ENCODE measurements at regions not wholly inside any gene's neighbourhood (a gene's known extent, or its start where the extent isn't known, plus 50 kb on each side); places are given as distances from the start of the nearest gene placed in this dataset.

- Histone ChIP-seq H3K9me3 (ENCODE audit: control insufficient read depth, low read length) (no peaks in the 10 kb centered on the region), H3K27me3 (ENCODE audit: control insufficient read depth, insufficient read depth, low read length, poor library complexity, severe bottlenecking) (no peaks in the 10 kb centered on the region), H3K27ac (ENCODE audit: low read depth, low read length) (no peak overlapping the region), H3K36me3 (ENCODE audit: control insufficient read depth, insufficient read depth, low read length) (no peaks in the 10 kb centered on the region), H3K9ac (ENCODE audit: extremely low read depth, low read length, poor library complexity, severe bottlenecking) (no peak overlapping the region), H3K4me3 (ENCODE audit: low read length) (no peak overlapping the region), H3K4me1 (ENCODE audit: control insufficient read depth, insufficient read depth, low read length) (no peaks in the 10 kb centered on the region)
- Mint-ChIP-seq H3K9me3 (peaks cover 33% of the 10 kb centered on the region), H3K4me3 (no peak overlapping the region), H3K27ac (no peak overlapping the region), H3K27me3 (ENCODE audit: insufficient read depth) (no peaks in the 10 kb centered on the region), H3K36me3 (ENCODE audit: low read depth) (no peaks in the 10 kb centered on the region), H3K4me1 (no peaks in the 10 kb centered on the region)
- no CpG with 5 or more reads among the region's 1 CpG for WGBS, 2 experiments (ENCODE audit: insufficient coverage in 1 of 2, insufficient read length in 1 of 2)
- no peak for DNase-seq
- TF ChIP-seq CTCF (conservative IDR thresholded peaks at IDR 0.05) = no peak
Measured at GRCh38 chrX:67295924-67296323, 247.9 kb upstream of the AR start.

- Histone ChIP-seq H3K36me3 (ENCODE audit: control insufficient read depth, insufficient read depth, low read length) (no peaks in the 10 kb centered on the region), H3K9ac (ENCODE audit: extremely low read depth, low read length, poor library complexity, severe bottlenecking) (no peak overlapping the region), H3K27me3 (ENCODE audit: control insufficient read depth, insufficient read depth, low read length, poor library complexity, severe bottlenecking) (no peaks in the 10 kb centered on the region), H3K4me1 (ENCODE audit: control insufficient read depth, insufficient read depth, low read length) (no peaks in the 10 kb centered on the region), H3K4me3 (ENCODE audit: low read length) (no peak overlapping the region), H3K9me3 (ENCODE audit: control insufficient read depth, low read length) (no peaks in the 10 kb centered on the region), H3K27ac (ENCODE audit: low read depth, low read length) (no peak overlapping the region)
- Mint-ChIP-seq H3K4me3 (no peak overlapping the region), H3K27ac (no peak overlapping the region), H3K4me1 (no peaks in the 10 kb centered on the region), H3K9me3 (peaks cover 31% of the 10 kb centered on the region), H3K27me3 (ENCODE audit: insufficient read depth) (no peaks in the 10 kb centered on the region), H3K36me3 (ENCODE audit: low read depth) (no peaks in the 10 kb centered on the region)
- no peak for TF ChIP-seq CTCF (conservative IDR thresholded peaks at IDR 0.05)
- WGBS, 2 experiments (ENCODE audit: insufficient coverage in 1 of 2, insufficient read length in 1 of 2) = 100% methylated on average over 1 of the region's 1 CpG; no CpG with 5 or more reads in 1 of the 2 experiments
- no peak for DNase-seq
Measured at GRCh38 chrX:67296395-67296794, 247.4 kb upstream of the AR start.

- Mint-ChIP-seq H3K27me3 (ENCODE audit: insufficient read depth) (no peaks in the 10 kb centered on the region), H3K4me3 (no peak overlapping the region)
- no peaks in the 10 kb centered on the region for H3K4me1 ChIP-seq (ENCODE audit: control insufficient read depth, insufficient read depth, low read length)
Measured at GRCh38 chrX:67317725-67318124, 226.1 kb upstream of the AR start.

More at GRCh38 chrX:67317725-67318124, 226.1 kb upstream of the AR start:
- Histone ChIP-seq H3K36me3 (ENCODE audit: control insufficient read depth, insufficient read depth, low read length) (no peaks in the 10 kb centered on the region), H3K27ac (ENCODE audit: low read depth, low read length) (no peak overlapping the region), H3K9me3 (ENCODE audit: control insufficient read depth, low read length) (no peaks in the 10 kb centered on the region), H3K4me3 (ENCODE audit: low read length) (no peak overlapping the region), H3K9ac (ENCODE audit: extremely low read depth, low read length, poor library complexity, severe bottlenecking) (no peak overlapping the region), H3K27me3 (ENCODE audit: control insufficient read depth, insufficient read depth, low read length, poor library complexity, severe bottlenecking) (no peaks in the 10 kb centered on the region)
- no peak for TF ChIP-seq CTCF (conservative IDR thresholded peaks at IDR 0.05)
- WGBS, 2 experiments (ENCODE audit: insufficient coverage in 1 of 2, insufficient read length in 1 of 2) = 86% methylated on average over 4 of the region's 4 CpGs; no CpG with 5 or more reads in 1 of the 2 experiments
- H3K27ac Mint-ChIP-seq = no peak overlapping the region
- H3K4me1 Mint-ChIP-seq = no peaks in the 10 kb centered on the region
- H3K9me3 Mint-ChIP-seq = peaks cover 53% of the 10 kb centered on the region
- DNase-seq = no peak
- no peaks in the 10 kb centered on the region for H3K36me3 Mint-ChIP-seq (ENCODE audit: low read depth)
